SU-DHL-6 (cell line): ENCODE measurements at regions not wholly inside any gene's neighbourhood (a gene's known extent, or its start where the extent isn't known, plus 50 kb on each side); places are given as distances from the start of the nearest gene placed in this dataset.

Source experiments
- EZH2phosphoT487 ChIP-seq: fragments of 200-600 bp; sonication (generic), shearing (Covaris generic); conservative IDR thresholded peaks from 2 replicates; pipeline ENCODE4 v1.6.1; 2018; ENCODE audit warnings: mild to moderate bottlenecking, antibody characterized with exemption, low read length, moderate library complexity, mixed read lengths
- TF ChIP-seq, protein P1 (sequence below): fragments of 200-600 bp; sonication (generic); IDR thresholded peaks from one replicate; pipeline ENCODE4 v1.5.1; 2017; ENCODE audit warnings: antibody characterized with exemption, mild to moderate bottlenecking, low read length, moderate library complexity; ENCODE audit not compliant: insufficient read depth, poor library complexity, severe bottlenecking

DNA sequence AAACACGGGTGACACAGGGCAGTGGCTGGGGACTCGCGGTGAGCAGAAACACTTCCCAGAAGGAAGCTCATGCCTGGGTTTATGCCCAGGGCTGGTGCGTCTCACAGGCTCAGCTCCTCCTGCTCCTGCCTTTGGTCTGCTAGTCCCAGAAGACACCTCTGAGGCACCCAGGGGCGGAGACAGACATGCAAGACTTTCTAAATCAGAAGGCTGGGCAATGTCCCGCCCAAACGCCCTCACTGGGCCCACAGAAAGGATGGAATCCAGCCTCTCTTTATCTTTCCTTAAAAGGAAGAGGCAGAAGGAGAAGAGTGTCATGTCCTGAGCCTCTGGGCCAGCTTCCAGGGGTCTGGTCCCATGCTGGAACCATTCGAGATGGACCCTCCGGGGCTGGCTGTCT lies 197.7 kb upstream of the RPL38 start:
- TF ChIP-seq, protein P1, sequence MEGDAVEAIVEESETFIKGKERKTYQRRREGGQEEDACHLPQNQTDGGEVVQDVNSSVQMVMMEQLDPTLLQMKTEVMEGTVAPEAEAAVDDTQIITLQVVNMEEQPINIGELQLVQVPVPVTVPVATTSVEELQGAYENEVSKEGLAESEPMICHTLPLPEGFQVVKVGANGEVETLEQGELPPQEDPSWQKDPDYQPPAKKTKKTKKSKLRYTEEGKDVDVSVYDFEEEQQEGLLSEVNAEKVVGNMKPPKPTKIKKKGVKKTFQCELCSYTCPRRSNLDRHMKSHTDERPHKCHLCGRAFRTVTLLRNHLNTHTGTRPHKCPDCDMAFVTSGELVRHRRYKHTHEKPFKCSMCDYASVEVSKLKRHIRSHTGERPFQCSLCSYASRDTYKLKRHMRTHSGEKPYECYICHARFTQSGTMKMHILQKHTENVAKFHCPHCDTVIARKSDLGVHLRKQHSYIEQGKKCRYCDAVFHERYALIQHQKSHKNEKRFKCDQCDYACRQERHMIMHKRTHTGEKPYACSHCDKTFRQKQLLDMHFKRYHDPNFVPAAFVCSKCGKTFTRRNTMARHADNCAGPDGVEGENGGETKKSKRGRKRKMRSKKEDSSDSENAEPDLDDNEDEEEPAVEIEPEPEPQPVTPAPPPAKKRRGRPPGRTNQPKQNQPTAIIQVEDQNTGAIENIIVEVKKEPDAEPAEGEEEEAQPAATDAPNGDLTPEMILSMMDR, result no peak
- no peak for TF ChIP-seq EZH2phosphoT487
